Fibroblast of pulmonary artery (primary cell): ENCODE measurements at regions not wholly inside any gene's neighbourhood (a gene's known extent, or its start where the extent isn't known, plus 50 kb on each side); places are given as distances from the start of the nearest gene placed in this dataset.

Experiments used
- DNase-seq: peaks from one replicate; pipeline ENCODE4 v3.0.0-alpha.2; 2010; ENCODE audit warnings: low read depth
- H3K4me3 ChIP-seq: replicated peaks from 2 replicates; pipeline ENCODE4 v1.5.1; 2011; ENCODE audit warnings: low read depth, mild to moderate bottlenecking, control low read depth, low read length, moderate library complexity
- CTCF ChIP-seq: IDR thresholded peaks from 2 replicates; pipeline ENCODE4 v1.5.1; 2011; ENCODE audit warnings: mild to moderate bottlenecking, control low read depth, low read length, inconsistent platforms; ENCODE audit errors: missing control alignments

- TF ChIP-seq CTCF: no peak
- no peak overlapping the region for H3K4me3 ChIP-seq
- DNase-seq: no peak
Measured at GRCh38 chr10:2188371-2188770, 451.0 kb upstream of the ADARB2 start.

GRCh38 chr10:2173327-2173726 lies 436.0 kb upstream of the ADARB2 start:
- no peak for DNase-seq
- no peak for TF ChIP-seq CTCF
- no peak overlapping the region for H3K4me3 ChIP-seq

- H3K4me3 ChIP-seq: no peak overlapping the region
- no peak for TF ChIP-seq CTCF
- no peak for DNase-seq
Measured at GRCh38 chr10:2165771-2166460, 428.6 kb upstream of the ADARB2 start.

- DNase-seq: no peak
- no peak overlapping the region for H3K4me3 ChIP-seq
- TF ChIP-seq CTCF: no peak
Measured at GRCh38 chr10:2150288-2150687, 413.0 kb upstream of the ADARB2 start.

GRCh38 chr10:2145926-2146478 lies 408.7 kb upstream of the ADARB2 start:
- H3K4me3 ChIP-seq: no peak overlapping the region
- no peak for TF ChIP-seq CTCF
- no peak for DNase-seq

- H3K4me3 ChIP-seq: no peak overlapping the region
- no peak for TF ChIP-seq CTCF
- no peak for DNase-seq
Measured at GRCh38 chr10:2145491-2145890, 408.2 kb upstream of the ADARB2 start.

- no peak for DNase-seq
- H3K4me3 ChIP-seq: no peak overlapping the region
- no peak for TF ChIP-seq CTCF
Measured at GRCh38 chr10:2144584-2144983, 407.3 kb upstream of the ADARB2 start.
